Common myeloid progenitor, CD34-positive (primary cell): ENCODE measurements at regions not wholly inside any gene's neighbourhood (a gene's known extent, or its start where the extent isn't known, plus 50 kb on each side); places are given as distances from the start of the nearest gene placed in this dataset.

Experiments
- CTCF ChIA-PET: fragments of 350-600 bp; sonication (Branson Sonifier 250); formaldehyde crosslinking; loops from one replicate; lab custom pipeline; 2021; ENCODE audit warnings: antibody characterized with exemption; lab: Charles Lee
- POLR2A ChIA-PET: fragments of 350-600 bp; sonication (Branson Sonifier 250); formaldehyde crosslinking; loops from one replicate; lab custom pipeline; 2021; ENCODE audit warnings: antibody characterized with exemption; lab: Charles Lee
- DNase-seq, 3 donors: peaks; one replicate each; pipeline versions ENCODE4 v3.0.0 to v3.0.0-alpha.2; 2013
- H3K27ac ChIP-seq, 2 experiments: 1 replicate in 1 of 2; 2 replicates in 1 of 2; pipeline ENCODE4 v1.7.0; 2013; ENCODE audit warnings: inconsistent platforms in 2 of 2, low read length in 2 of 2, mild to moderate bottlenecking in 2 of 2, low read depth in 1 of 2, moderate library complexity in 1 of 2; ENCODE audit not compliant: severe bottlenecking in 2 of 2, insufficient read depth in 1 of 2, poor library complexity in 1 of 2
- H3K27me3 ChIP-seq, 5 experiments: replicated peaks in 2 of 5; 1 replicate in 3 of 5; 2 replicates in 2 of 5; pipeline versions ENCODE4 v1.6.1 to v1.7.0; 2013; ENCODE audit warnings: low read length in 4 of 5, mild to moderate bottlenecking in 2 of 5, moderate library complexity in 2 of 5, inconsistent platforms in 1 of 5; ENCODE audit not compliant: insufficient read depth in 5 of 5, control insufficient read depth in 4 of 5
- H3K36me3 ChIP-seq, 4 experiments: 1 replicate in 2 of 4; 2 replicates in 2 of 4; pipeline versions ENCODE4 v1.6.1 to v1.7.0; 2013; ENCODE audit warnings: low read length in 3 of 4, control low read depth in 1 of 4, mild to moderate bottlenecking in 1 of 4; ENCODE audit not compliant: control insufficient read depth in 4 of 4, insufficient read depth in 4 of 4
- H3K4me1 ChIP-seq, 4 experiments: 1 replicate in 3 of 4; 2 replicates in 1 of 4; pipeline versions ENCODE4 v1.6.1 to v1.7.1; 2013; ENCODE audit warnings: low read length in 3 of 4, mild to moderate bottlenecking in 3 of 4, control low read depth in 1 of 4, inconsistent platforms in 1 of 4, moderate library complexity in 1 of 4; ENCODE audit not compliant: control insufficient read depth in 4 of 4, insufficient read depth in 4 of 4; ENCODE audit errors: control extremely low read depth in 1 of 4
- H3K4me3 ChIP-seq, 7 experiments: 1 replicate in 4 of 7; 2 replicates in 3 of 7; pipeline versions ENCODE4 v1.5.1 to v1.7.0; 2013; ENCODE audit warnings: mild to moderate bottlenecking in 7 of 7, low read length in 6 of 7, moderate library complexity in 6 of 7, inconsistent platforms in 2 of 7, low read depth in 2 of 7, control low read depth in 1 of 7; ENCODE audit not compliant: insufficient read depth in 4 of 7, control insufficient read depth in 1 of 7; ENCODE audit errors: extremely low read depth in 1 of 7
- H3K9me3 ChIP-seq, 5 experiments: 1 replicate in 4 of 5; 2 replicates in 1 of 5; pipeline versions ENCODE4 v1.6.1 to v1.7.1; 2013; ENCODE audit warnings: low read length in 4 of 5, mild to moderate bottlenecking in 2 of 5, inconsistent platforms in 1 of 5, low read depth in 1 of 5, moderate library complexity in 1 of 5; ENCODE audit not compliant: control insufficient read depth in 4 of 5, insufficient read depth in 2 of 5; ENCODE audit errors: control extremely low read depth in 1 of 5
- WGBS: methylation state at CpG from one replicate; pipeline ENCODE4 v1.1.5; 2013; ENCODE audit not compliant: insufficient coverage; 5-methylcytosine and 5-hydroxymethylcytosine counted together

GRCh38 chr12:116657921-116658495 lies 79.9 kb downstream of the SPRING1 start:
- Histone ChIP-seq H3K27me3 (no peaks in the 10 kb centered on the region), H3K4me1 (peaks cover 0 to 33% (median 14%) of the 10 kb centered on the region in 4 experiments), H3K36me3 (no peaks in the 10 kb centered on the region), H3K27ac (no peak overlapping the region), H3K4me3 (no peak overlapping the region), H3K9me3 (peaks cover 0 to 3% (median 0%) of the 10 kb centered on the region in 5 experiments)
- ChIA-PET CTCF (interaction anchor here (1.3 to 1.6 kb wide), 3 partner anchors 8 to 660 kb away, joined by 6 to 9 read pairs (median 6); no protein-coding TSS in a partner anchor), POLR2A (no interaction called here)
- DNase-seq = no peak
- WGBS = 94% methylated on average over 6 of the region's 11 CpGs

- WGBS = 100% methylated on average over 4 of the region's 5 CpGs
- ChIA-PET POLR2A (no interaction called here), CTCF (interaction anchor here (1.3 to 1.6 kb wide), 2 partner anchors 13 to 15 kb away, joined by 3 to 4 read pairs; no protein-coding TSS in a partner anchor)
- Histone ChIP-seq H3K27ac (no peak overlapping the region), H3K36me3 (no peaks in the 10 kb centered on the region), H3K4me3 (no peak overlapping the region), H3K27me3 (no peaks in the 10 kb centered on the region), H3K9me3 (peaks cover 0 to 7% (median 0%) of the 10 kb centered on the region in 5 experiments), H3K4me1 (peaks cover 0 to 16% (median 6%) of the 10 kb centered on the region in 4 experiments)
- no peak for DNase-seq
Measured at GRCh38 chr12:116656306-116656705, 81.6 kb downstream of the SPRING1 start.

DNA sequence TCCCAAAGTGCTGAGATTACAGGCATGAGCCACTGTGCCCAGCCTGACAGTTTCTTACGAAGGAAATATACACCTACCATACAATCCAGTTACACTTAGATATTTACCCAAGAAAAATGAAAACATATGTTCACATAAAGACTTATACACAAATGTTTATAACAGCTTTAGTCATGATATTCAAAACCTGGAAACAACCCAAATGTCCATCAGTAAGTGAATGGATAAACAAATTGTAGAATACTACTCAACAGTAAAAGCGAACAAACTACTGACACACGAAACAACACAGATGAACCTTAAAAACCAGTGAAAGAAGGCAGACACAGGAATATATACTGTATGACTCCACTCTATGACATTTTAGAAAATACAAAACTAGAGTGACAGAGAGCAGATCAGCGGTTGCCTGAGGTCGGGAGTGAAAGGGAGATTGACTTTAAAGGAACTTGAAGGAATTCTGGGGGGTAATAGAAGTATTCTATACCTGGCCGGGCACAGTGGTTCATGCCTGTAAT lies 83.6 kb downstream of the SPRING1 start:
- peaks cover 0 to 18% (median 3%) of the 10 kb centered on the region in 4 experiments for H3K4me1 ChIP-seq
- CTCF ChIA-PET = interaction anchor here (1.0 to 1.2 kb wide), 2 partner anchors 9 to 41 kb away, joined by 3 to 4 read pairs; no protein-coding TSS in a partner anchor
- no peak for DNase-seq
- no peaks in the 10 kb centered on the region for H3K27me3 ChIP-seq
- WGBS = 100% methylated on average over 2 of the region's 6 CpGs
- H3K27ac ChIP-seq = no peak overlapping the region
- H3K36me3 ChIP-seq = no peaks in the 10 kb centered on the region
- H3K9me3 ChIP-seq = peaks cover 0 to 18% (median 0%) of the 10 kb centered on the region in 5 experiments
- no peak overlapping the region for H3K4me3 ChIP-seq
- POLR2A ChIA-PET = no interaction called here

DNA sequence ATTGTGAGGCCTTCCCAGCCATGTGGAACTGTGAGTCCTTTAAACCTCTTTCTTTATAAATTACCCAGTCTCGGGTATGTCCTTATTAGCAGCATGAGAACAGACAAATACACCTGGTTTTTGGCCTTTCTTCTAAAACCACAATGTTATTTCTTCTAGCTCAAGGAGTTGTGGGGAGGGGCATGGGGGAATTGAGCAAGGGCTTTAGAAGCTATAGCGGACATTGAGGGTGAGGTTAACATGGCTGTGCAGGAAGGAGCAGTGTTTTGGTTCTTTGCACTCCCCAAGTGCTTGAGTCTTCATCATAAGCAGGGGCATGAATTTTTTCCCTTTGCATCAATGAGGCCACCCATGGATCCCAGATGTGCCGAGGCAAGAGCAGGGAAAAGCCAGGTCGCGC lies 86.8 kb downstream of the SPRING1 start:
- no peak overlapping the region for H3K4me3 ChIP-seq
- H3K36me3 ChIP-seq = no peaks in the 10 kb centered on the region
- ChIA-PET POLR2A (no interaction called here), CTCF (no interaction called here)
- 97% methylated on average over 3 of the region's 5 CpGs for WGBS
- no peak overlapping the region for H3K27ac ChIP-seq
- peaks cover 0 to 21% (median 10%) of the 10 kb centered on the region in 4 experiments for H3K4me1 ChIP-seq
- H3K27me3 ChIP-seq = no peaks in the 10 kb centered on the region
- DNase-seq = no peak
- H3K9me3 ChIP-seq = peaks cover 0 to 22% (median 0%) of the 10 kb centered on the region in 5 experiments

- peaks cover 0 to 21% (median 10%) of the 10 kb centered on the region in 4 experiments for H3K4me1 ChIP-seq
- DNase-seq = no peak
- ChIA-PET CTCF (interaction anchor here (1.0 kb wide), 1 partner anchor 8 kb away, joined by 6 read pairs; no protein-coding TSS in a partner anchor), POLR2A (no interaction called here)
- no peak overlapping the region for H3K4me3 ChIP-seq
- H3K27ac ChIP-seq = no peak overlapping the region
- H3K36me3 ChIP-seq = no peaks in the 10 kb centered on the region
- H3K9me3 ChIP-seq = peaks cover 0 to 22% (median 0%) of the 10 kb centered on the region in 5 experiments
- H3K27me3 ChIP-seq = no peaks in the 10 kb centered on the region
- 100% methylated on average over 3 of the region's 6 CpGs for WGBS
Measured at GRCh38 chr12:116650585-116651087, 87.2 kb downstream of the SPRING1 start.

- H3K27ac ChIP-seq = no peak overlapping the region
- ChIA-PET POLR2A (no interaction called here), CTCF (interaction anchor here (1.0 kb wide), 1 partner anchor 9 kb away, joined by 6 read pairs; no protein-coding TSS in a partner anchor)
- H3K36me3 ChIP-seq = no peaks in the 10 kb centered on the region
- H3K4me3 ChIP-seq = no peak overlapping the region
- peaks cover 0 to 21% (median 10%) of the 10 kb centered on the region in 4 experiments for H3K4me1 ChIP-seq
- WGBS = 100% methylated on average over 1 of the region's 2 CpGs
- H3K9me3 ChIP-seq = peaks cover 0 to 22% (median under 1%) of the 10 kb centered on the region in 5 experiments
- no peaks in the 10 kb centered on the region for H3K27me3 ChIP-seq
- DNase-seq = no peak
Measured at GRCh38 chr12:116650062-116650461, 87.8 kb downstream of the SPRING1 start.

DNA sequence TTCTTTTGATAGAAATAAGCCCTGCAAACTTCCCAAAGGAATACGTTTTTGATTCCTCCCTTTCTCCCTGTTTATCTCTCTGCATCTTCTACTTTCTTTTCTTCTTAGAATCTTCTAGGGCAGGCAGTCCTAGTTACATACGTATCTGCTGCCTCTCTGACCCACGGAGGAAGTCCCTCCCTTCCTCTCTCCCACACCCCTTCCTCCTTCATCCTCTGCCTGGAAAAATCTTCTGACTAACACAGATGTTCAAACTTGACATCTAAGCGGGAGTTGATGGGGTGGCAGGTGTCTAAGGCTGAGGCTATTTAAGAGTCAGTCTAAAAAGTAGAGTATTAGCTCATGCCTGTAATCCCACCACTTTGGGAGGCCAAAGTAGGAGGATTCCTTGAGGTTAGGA lies 88.6 kb downstream of the MAP1LC3B2 start:
- ChIA-PET CTCF (interaction anchor here (0.6 kb wide), 1 partner anchor 648 kb away, joined by 3 read pairs; no protein-coding TSS in a partner anchor), POLR2A (no interaction called here)
- Histone ChIP-seq H3K4me1 (peaks cover 0 to 30% (median 16%) of the 10 kb centered on the region in 4 experiments), H3K36me3 (no peaks in the 10 kb centered on the region), H3K9me3 (peaks cover 0 to 19% (median 4%) of the 10 kb centered on the region in 5 experiments), H3K27me3 (no peaks in the 10 kb centered on the region), H3K27ac (no peak overlapping the region), H3K4me3 (no peak overlapping the region)
- 11% methylated on average over 2 of the region's 4 CpGs for WGBS
- DNase-seq = no peak
